K562 (cell line): ENCODE measurements at regions not wholly inside any gene's neighbourhood (a gene's known extent, or its start where the extent isn't known, plus 50 kb on each side); places are given as distances from the start of the nearest gene placed in this dataset.

ENCODE experiments used
- ATAC-seq: fragments of 200-7000 bp; cut with Tn5 transposase; 3 replicates; pipeline ENCODE4 v1.9.1; 2020; ENCODE audit warnings: moderate library complexity
- BruUV-seq: library from RNA; stranded (reverse); fragments of 400-500 nt; replicated peaks from 2 replicates; lab custom pipeline; 2021; lab: Mats Ljungman, UMichigan
- CTCF ChIA-PET: fragments of 300-600 bp; formaldehyde crosslinking; extraction: SDS; loops from one replicate; lab custom pipeline; 2021; ENCODE audit warnings: low intra/inter-chr PET ratio; lab: Yijun Ruan, JAX
- POLR2A ChIA-PET: fragments of 300-600, 350-650 bp; sonication (Branson Sonifier 250); formaldehyde crosslinking; extraction: SDS; loops from one replicate; lab custom pipeline; 2021; ENCODE audit warnings: antibody characterized with exemption, inconsistent platforms; lab: Yijun Ruan, JAX
- DNase-seq, 4 experiments: peaks; one replicate each; pipeline versions ENCODE4 v3.0.0 to v3.0.0-alpha.2; 2011 to 2018; ENCODE audit warnings: low spot score in 3 of 4, mixed read lengths in 3 of 4; ENCODE audit errors: extremely low read depth in 1 of 4
- FAIRE-seq: peaks from 2 replicates; lab custom pipeline; 2011; peaks lifted over from hg19 to GRCh38; lab: Jason Lieb, UNC
- H2AFZ ChIP-seq: 2 replicates; pipeline ENCODE4 v1.6.0; 2011; ENCODE audit warnings: low read depth, low read length, control low read depth, inconsistent platforms
- H3K27ac ChIP-seq: fragments of 200-600 bp; 3 replicates; pipeline ENCODE4 v1.8.0; 2011; ENCODE audit warnings: low read depth, mild to moderate bottlenecking, control low read depth, inconsistent platforms, low read length, moderate library complexity, mixed read lengths; ENCODE audit errors: extremely low read depth
- H3K27me3 ChIP-seq, 2 experiments: fragments of 300-600 bp in 1 of 2; 2 replicates in 1 of 2; 3 replicates in 1 of 2; pipeline versions ENCODE4 v1.6.0 to v1.8.0; 2011; ENCODE audit warnings: inconsistent platforms in 2 of 2, low read length in 2 of 2, mild to moderate bottlenecking in 1 of 2, mixed read lengths in 1 of 2, moderate library complexity in 1 of 2; ENCODE audit not compliant: control insufficient read depth in 2 of 2, insufficient read depth in 2 of 2
- H3K36me3 ChIP-seq: fragments of 300-600 bp; 3 replicates; pipeline ENCODE4 v1.8.0; 2011; ENCODE audit warnings: mild to moderate bottlenecking, low read length, inconsistent platforms; ENCODE audit not compliant: control insufficient read depth, insufficient read depth
- H3K4me1 ChIP-seq, 2 experiments: fragments of 200-600 bp in 1 of 2; replicated peaks in 1 of 2; 2 replicates in 1 of 2; 3 replicates in 1 of 2; pipeline versions ENCODE4 v1.5.1 to v1.8.0; 2011; ENCODE audit warnings: inconsistent platforms in 2 of 2, low read length in 2 of 2, mild to moderate bottlenecking in 1 of 2, mixed read lengths in 1 of 2, moderate library complexity in 1 of 2; ENCODE audit not compliant: control insufficient read depth in 2 of 2, insufficient read depth in 2 of 2
- H3K4me2 ChIP-seq: 2 replicates; pipeline ENCODE4 v1.6.1; 2011; ENCODE audit warnings: low read length, control low read depth, inconsistent platforms, mixed read lengths; ENCODE audit not compliant: insufficient read depth
- H3K4me3 ChIP-seq: fragments of 200-600 bp; sonication (generic), shearing (Covaris generic); 2 replicates; pipeline ENCODE4 v1.5.1; 2016; ENCODE audit warnings: control low read depth, inconsistent platforms
- H3K79me2 ChIP-seq: fragments of 200-600 bp; 3 replicates; pipeline ENCODE4 v1.8.0; 2011; ENCODE audit warnings: low read length, inconsistent platforms; ENCODE audit not compliant: control insufficient read depth, insufficient read depth
- H3K9ac ChIP-seq, 2 experiments: 2 replicates each; pipeline versions ENCODE4 v1.6.0 to v1.6.1; 2011; ENCODE audit warnings: low read depth in 2 of 2, low read length in 2 of 2, control low read depth in 1 of 2, inconsistent platforms in 1 of 2, mild to moderate bottlenecking in 1 of 2, mixed read lengths in 1 of 2; ENCODE audit not compliant: insufficient read depth in 1 of 2
- H3K9me1 ChIP-seq: one replicate; pipeline ENCODE4 v1.6.0; 2011; ENCODE audit warnings: inconsistent platforms, mild to moderate bottlenecking, low read length, moderate library complexity; ENCODE audit not compliant: control insufficient read depth, insufficient read depth
- H3K9me3 ChIP-seq: replicated peaks from 2 replicates; pipeline ENCODE4 v1.5.1; 2011; ENCODE audit warnings: low read depth, low read length, inconsistent platforms; ENCODE audit not compliant: control insufficient read depth, insufficient read depth
- H4K20me1 ChIP-seq: replicated peaks from 2 replicates; pipeline ENCODE4 v1.6.1; 2011; ENCODE audit warnings: low read length, inconsistent platforms, mixed read lengths; ENCODE audit not compliant: control insufficient read depth, insufficient read depth
- BRD9 ChIP-seq: fragments of 450-650 bp; IDR thresholded peaks from 2 replicates; pipeline ENCODE4 v1.6.1; 2018; ENCODE audit warnings: low read depth; ENCODE audit not compliant: partially characterized antibody
- CXXC5 ChIP-seq: fragments of 250-450 bp; sonication (Bioruptor Pico); IDR thresholded peaks from 2 replicates; pipeline ENCODE4 v1.8.0; 2022; ENCODE audit warnings: inconsistent platforms, mild to moderate bottlenecking, moderate library complexity
- KAT8 ChIP-seq: fragments of 450-650 bp; IDR thresholded peaks from 2 replicates; pipeline ENCODE4 v1.6.1; 2016; ENCODE audit warnings: low read depth, mild to moderate bottlenecking
- SIX5 ChIP-seq, 2 experiments: IDR thresholded peaks; 2 replicates each; pipeline ENCODE4 v1.6.1; 2011; ENCODE audit warnings: low read length in 2 of 2, borderline replicate concordance in 1 of 2, low read depth in 1 of 2, mild to moderate bottlenecking in 1 of 2, moderate library complexity in 1 of 2; ENCODE audit not compliant: insufficient read depth in 1 of 2
- TAL1 ChIP-seq: fragments of 450-650 bp; IDR thresholded peaks from 2 replicates; pipeline ENCODE4 v1.6.1; 2016; ENCODE audit warnings: mild to moderate bottlenecking
- THRAP3 ChIP-seq: fragments of 450-650 bp; IDR thresholded peaks from 2 replicates; pipeline ENCODE4 v1.6.1; 2016; ENCODE audit warnings: mild to moderate bottlenecking, inconsistent platforms, borderline replicate concordance
- WGBS: fragments of 100-300 bp; shearing (Covaris generic); methylation state at CpG from one replicate; pipeline ENCODE4 v1.1.6; 2016; ENCODE audit warnings: low coverage, mixed read lengths; ENCODE audit not compliant: insufficient coverage; ENCODE audit errors: missing lambda C conversion rate; 5-methylcytosine and 5-hydroxymethylcytosine counted together
- in situ Hi-C: fragments of 300-500 bp; cut with MboI; formaldehyde crosslinking; loops from 4 replicates; pipeline ENCODE4 v1.15.0; 2018; ENCODE audit warnings: inconsistent platforms, mixed read lengths
- intact Hi-C: fragments of 100-400 bp; cut with micrococcal nuclease; formaldehyde crosslinking; loops from 2 replicates; pipeline ENCODE4 v1.14.2; 2022

GRCh38 chr5:12920527-12920926 is 1016.3 kb upstream of the CTNND2 start:
- Histone ChIP-seq H3K9ac (no peak overlapping the region), H3K9me1 (no peaks in the 10 kb centered on the region), H3K4me2 (no peak overlapping the region), H3K27me3 (no peaks in the 10 kb centered on the region), H3K27ac (no peak overlapping the region), H3K36me3 (no peaks in the 10 kb centered on the region), H3K4me1 (no peaks in the 10 kb centered on the region), H2AFZ (no peak overlapping the region), H3K4me3 (no peak overlapping the region), H3K79me2 (no peaks in the 10 kb centered on the region), H4K20me1 (no peaks in the 10 kb centered on the region), H3K9me3 (peaks cover 3% of the 10 kb centered on the region; the same call in 1 of the 2 replicates)
- FAIRE-seq, result no peak
- ChIA-PET POLR2A (no interaction called here), CTCF (no interaction called here)
- BruUV-seq, result no TSS peak
- 0% methylated on average over 2 of the region's 2 CpGs for WGBS
- no peak for TF ChIP-seq BRD9
- no peak for TF ChIP-seq THRAP3
- no peak for TF ChIP-seq KAT8
- TF ChIP-seq SIX5 (IDR thresholded peaks at IDR 0.05; ENCODE audit: borderline replicate concordance in 1 of 2, insufficient read depth in 1 of 2, low read depth in 1 of 2, low read length in 2 of 2), result no peak
- intact Hi-C loops (no loop called here), in situ Hi-C loops (no loop called here)
- DNase-seq, result no peak
- no peak for ATAC-seq

- H3K9ac ChIP-seq, result no peak overlapping the region
- no peaks in the 10 kb centered on the region for H3K36me3 ChIP-seq
- H3K79me2 ChIP-seq, result no peaks in the 10 kb centered on the region
- WGBS, result 1% methylated on average over 4 of the region's 4 CpGs
- H3K4me1 ChIP-seq, result no peaks in the 10 kb centered on the region
- no peak for TF ChIP-seq CXXC5 (CRISPR knock-in tag)
- no peak for TF ChIP-seq TAL1
- intact Hi-C loops, result no loop called here
- POLR2A ChIA-PET, result no interaction called here
- BruUV-seq, result no TSS peak
- H3K27ac ChIP-seq, result no peak overlapping the region
- H3K4me3 ChIP-seq, result no peak overlapping the region
- no peak overlapping the region for H2AFZ ChIP-seq
- DNase-seq (no peak), FAIRE-seq (no peak), ATAC-seq (no peak)
- no peaks in the 10 kb centered on the region for H4K20me1 ChIP-seq
- H3K9me3 ChIP-seq, result no peaks in the 10 kb centered on the region
- CTCF ChIA-PET, result no interaction called here
- no peaks in the 10 kb centered on the region for H3K27me3 ChIP-seq
- H3K9me1 ChIP-seq, result no peaks in the 10 kb centered on the region
- in situ Hi-C loops, result no loop called here
- H3K4me2 ChIP-seq, result no peak overlapping the region
Measured at GRCh38 chr5:12911156-12911555, 1006.9 kb upstream of the CTNND2 start.
